Ishikawa (cell line): ENCODE measurements at regions not wholly inside any gene's neighbourhood (a gene's known extent, or its start where the extent isn't known, plus 50 kb on each side); places are given as distances from the start of the nearest gene placed in this dataset.

Source experiments
- CEBPB ChIP-seq: IDR thresholded peaks from 2 replicates; pipeline ENCODE4 v1.6.1; 2012
- CREB1 ChIP-seq: IDR thresholded peaks from 2 replicates; pipeline ENCODE4 v1.6.1; 2012; ENCODE audit warnings: low read depth
- EGR1 ChIP-seq: IDR thresholded peaks from 2 replicates; pipeline ENCODE4 v1.6.1; 2012
- EP300 ChIP-seq: IDR thresholded peaks from 2 replicates; pipeline ENCODE4 v1.6.1; 2012; ENCODE audit warnings: borderline replicate concordance
- FOXM1 ChIP-seq: IDR thresholded peaks from 2 replicates; pipeline ENCODE4 v1.6.1; 2012; ENCODE audit warnings: low read depth, borderline replicate concordance
- NFIC ChIP-seq: IDR thresholded peaks from 2 replicates; pipeline ENCODE4 v1.6.1; 2012
- RAD21 ChIP-seq: IDR thresholded peaks from 2 replicates; pipeline ENCODE4 v1.6.1; 2012; ENCODE audit warnings: low read depth
- TAF1 ChIP-seq: IDR thresholded peaks from 2 replicates; pipeline ENCODE4 v1.6.1; 2012; ENCODE audit warnings: low read depth, mild to moderate bottlenecking
- TCF12 ChIP-seq: IDR thresholded peaks from 2 replicates; pipeline ENCODE4 v1.6.1; 2012; ENCODE audit warnings: low read depth
- TEAD4 ChIP-seq: IDR thresholded peaks from 2 replicates; pipeline ENCODE4 v1.6.1; 2012
- YY1 ChIP-seq: IDR thresholded peaks from 2 replicates; pipeline ENCODE4 v1.6.1; 2012; ENCODE audit warnings: low read depth
- ZBTB7A ChIP-seq: IDR thresholded peaks from 2 replicates; pipeline ENCODE4 v1.6.1; 2012; ENCODE audit warnings: low read depth
- TF ChIP-seq, protein P1 (sequence below): IDR thresholded peaks from 2 replicates; pipeline ENCODE4 v1.6.1; 2012; ENCODE audit warnings: low read depth, mild to moderate bottlenecking
- TF ChIP-seq, protein P2 (sequence below): IDR thresholded peaks from 2 replicates; pipeline ENCODE4 v1.6.1; 2012
- TF ChIP-seq, protein P3 (sequence below): IDR thresholded peaks from 2 replicates; pipeline ENCODE4 v1.6.1; 2012

DNA sequence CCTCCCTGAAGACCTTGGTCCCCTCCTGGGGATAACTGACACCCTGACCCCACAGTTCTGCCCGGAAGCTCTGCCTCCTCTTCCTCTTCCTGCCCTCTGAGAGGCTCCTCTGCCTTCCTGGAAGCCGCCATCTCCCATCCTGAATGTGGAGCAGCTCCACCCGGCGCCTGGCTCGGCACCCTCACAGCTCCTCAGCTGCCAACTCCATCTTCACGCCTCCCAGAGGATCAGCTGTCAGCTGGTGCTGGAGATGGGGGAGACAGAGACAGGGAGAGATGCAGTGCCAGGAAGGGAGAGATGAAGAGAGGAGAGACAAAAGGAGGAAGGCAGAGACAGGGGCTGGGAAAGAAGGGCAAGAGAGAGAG is 210.4 kb upstream of the CSF3R start:
- no peak for TF ChIP-seq FOXM1
- no peak for TF ChIP-seq TCF12
- no peak for TF ChIP-seq CEBPB
- no peak for TF ChIP-seq RAD21
- TF ChIP-seq YY1 = no peak
- TF ChIP-seq EP300 = no peak
- no peak for TF ChIP-seq TAF1
- no peak for TF ChIP-seq EGR1
- TF ChIP-seq CREB1 = no peak

DNA sequence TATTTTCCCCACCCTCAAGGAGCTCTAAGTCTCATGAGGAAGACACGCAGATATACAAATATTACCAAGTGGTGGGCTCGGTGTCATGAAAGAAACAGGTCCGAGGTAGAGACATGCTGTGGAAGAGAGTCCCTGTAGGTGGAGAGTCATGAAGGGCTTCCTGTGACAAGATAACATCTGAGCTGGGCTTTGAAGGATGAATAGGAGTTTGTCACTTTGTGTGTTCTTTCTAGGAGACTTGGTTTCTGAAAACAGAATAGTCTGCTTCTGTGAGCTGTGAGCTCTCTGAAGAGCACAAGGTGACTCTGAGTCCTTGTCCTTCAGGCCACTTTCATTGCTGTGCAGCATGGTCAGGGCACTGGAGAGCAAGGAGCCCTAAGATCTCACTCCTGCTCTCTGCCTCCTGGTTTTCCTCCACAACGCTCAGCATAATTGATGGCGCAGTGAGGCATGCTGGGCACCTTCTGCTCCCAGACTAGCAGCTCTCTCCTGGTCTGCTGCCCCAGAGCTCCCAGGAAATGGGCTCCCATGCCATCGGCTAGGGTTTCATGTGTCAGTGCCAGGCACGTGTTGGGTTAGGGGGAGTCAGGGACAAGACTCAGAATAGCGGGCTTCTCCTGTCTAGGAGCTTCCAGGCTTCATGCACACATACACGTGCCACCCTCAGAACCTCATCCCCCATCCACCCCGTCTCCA is 209.9 kb upstream of the CSF3R start:
- TF ChIP-seq TEAD4 = no peak
- TF ChIP-seq TAF1 = no peak
- TF ChIP-seq NFIC = no peak
- no peak for TF ChIP-seq CREB1
- TF ChIP-seq ZBTB7A = no peak
- TF ChIP-seq, protein P1, sequence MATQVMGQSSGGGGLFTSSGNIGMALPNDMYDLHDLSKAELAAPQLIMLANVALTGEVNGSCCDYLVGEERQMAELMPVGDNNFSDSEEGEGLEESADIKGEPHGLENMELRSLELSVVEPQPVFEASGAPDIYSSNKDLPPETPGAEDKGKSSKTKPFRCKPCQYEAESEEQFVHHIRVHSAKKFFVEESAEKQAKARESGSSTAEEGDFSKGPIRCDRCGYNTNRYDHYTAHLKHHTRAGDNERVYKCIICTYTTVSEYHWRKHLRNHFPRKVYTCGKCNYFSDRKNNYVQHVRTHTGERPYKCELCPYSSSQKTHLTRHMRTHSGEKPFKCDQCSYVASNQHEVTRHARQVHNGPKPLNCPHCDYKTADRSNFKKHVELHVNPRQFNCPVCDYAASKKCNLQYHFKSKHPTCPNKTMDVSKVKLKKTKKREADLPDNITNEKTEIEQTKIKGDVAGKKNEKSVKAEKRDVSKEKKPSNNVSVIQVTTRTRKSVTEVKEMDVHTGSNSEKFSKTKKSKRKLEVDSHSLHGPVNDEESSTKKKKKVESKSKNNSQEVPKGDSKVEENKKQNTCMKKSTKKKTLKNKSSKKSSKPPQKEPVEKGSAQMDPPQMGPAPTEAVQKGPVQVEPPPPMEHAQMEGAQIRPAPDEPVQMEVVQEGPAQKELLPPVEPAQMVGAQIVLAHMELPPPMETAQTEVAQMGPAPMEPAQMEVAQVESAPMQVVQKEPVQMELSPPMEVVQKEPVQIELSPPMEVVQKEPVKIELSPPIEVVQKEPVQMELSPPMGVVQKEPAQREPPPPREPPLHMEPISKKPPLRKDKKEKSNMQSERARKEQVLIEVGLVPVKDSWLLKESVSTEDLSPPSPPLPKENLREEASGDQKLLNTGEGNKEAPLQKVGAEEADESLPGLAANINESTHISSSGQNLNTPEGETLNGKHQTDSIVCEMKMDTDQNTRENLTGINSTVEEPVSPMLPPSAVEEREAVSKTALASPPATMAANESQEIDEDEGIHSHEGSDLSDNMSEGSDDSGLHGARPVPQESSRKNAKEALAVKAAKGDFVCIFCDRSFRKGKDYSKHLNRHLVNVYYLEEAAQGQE = no peak
- no peak for TF ChIP-seq CEBPB
- no peak for TF ChIP-seq RAD21
- TF ChIP-seq EP300 = no peak
- TF ChIP-seq, protein P2, sequence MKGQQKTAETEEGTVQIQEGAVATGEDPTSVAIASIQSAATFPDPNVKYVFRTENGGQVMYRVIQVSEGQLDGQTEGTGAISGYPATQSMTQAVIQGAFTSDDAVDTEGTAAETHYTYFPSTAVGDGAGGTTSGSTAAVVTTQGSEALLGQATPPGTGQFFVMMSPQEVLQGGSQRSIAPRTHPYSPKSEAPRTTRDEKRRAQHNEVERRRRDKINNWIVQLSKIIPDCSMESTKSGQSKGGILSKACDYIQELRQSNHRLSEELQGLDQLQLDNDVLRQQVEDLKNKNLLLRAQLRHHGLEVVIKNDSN = no peak
- TF ChIP-seq YY1 = no peak
- no peak for TF ChIP-seq TCF12
- no peak for TF ChIP-seq EGR1
- no peak for TF ChIP-seq FOXM1
- TF ChIP-seq, protein P3, sequence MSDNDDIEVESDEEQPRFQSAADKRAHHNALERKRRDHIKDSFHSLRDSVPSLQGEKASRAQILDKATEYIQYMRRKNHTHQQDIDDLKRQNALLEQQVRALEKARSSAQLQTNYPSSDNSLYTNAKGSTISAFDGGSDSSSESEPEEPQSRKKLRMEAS = no peak

DNA sequence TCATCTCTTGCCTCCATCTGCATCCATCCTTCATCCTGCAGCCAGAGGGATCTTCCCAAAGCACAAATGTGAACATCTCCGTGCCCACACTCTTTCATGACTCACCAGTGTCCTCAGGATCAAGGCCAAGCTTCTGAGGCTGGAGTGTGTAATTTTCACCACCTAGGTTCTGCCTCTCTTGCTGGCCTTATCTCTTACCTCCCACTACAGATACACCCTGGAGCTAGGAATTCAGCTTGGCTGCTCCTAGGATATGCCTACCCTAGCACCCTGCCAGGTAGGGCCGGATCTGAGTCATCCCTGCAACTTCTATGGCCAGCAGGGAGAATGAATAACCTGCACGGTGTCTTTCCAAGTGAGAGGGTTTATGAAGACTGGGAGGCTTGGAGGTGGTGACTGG is 208.7 kb upstream of the CSF3R start:
- TF ChIP-seq, protein P1 = no peak
- TF ChIP-seq FOXM1 (no peak), YY1 (no peak), CEBPB (no peak), TEAD4 (no peak), RAD21 (no peak), NFIC (no peak), EGR1 (no peak), ZBTB7A (no peak), CREB1 (no peak), EP300 (no peak), TCF12 (no peak), TAF1 (no peak)
- TF ChIP-seq, protein P2 = no peak
- TF ChIP-seq, protein P3 = no peak

DNA sequence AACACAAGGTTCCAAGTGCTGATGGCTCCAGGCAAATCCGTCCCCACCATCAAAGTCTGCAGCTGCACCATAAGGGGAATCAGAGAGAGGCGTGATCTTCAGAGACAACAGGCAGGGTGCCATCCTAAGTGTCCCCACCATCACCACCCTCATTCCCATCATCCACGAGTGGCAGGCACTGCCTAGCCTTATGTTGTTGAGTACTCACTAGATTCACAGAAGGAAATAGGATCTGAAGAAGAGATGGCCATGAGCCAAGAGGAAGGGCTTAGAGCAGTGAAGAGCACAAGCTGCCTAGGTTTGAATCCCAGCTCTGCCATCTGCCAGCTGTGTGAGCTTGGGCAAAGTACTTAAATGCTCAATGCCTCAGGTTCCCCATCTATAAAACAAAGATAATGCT is 207.3 kb upstream of the CSF3R start:
- TF ChIP-seq FOXM1 (no peak), TEAD4 (no peak), TAF1 (no peak), NFIC (no peak), CREB1 (no peak), CEBPB (no peak), RAD21 (no peak), EGR1 (no peak), YY1 (no peak)
- TF ChIP-seq, protein P1 = no peak
- TF ChIP-seq, protein P2 = no peak
- TF ChIP-seq, protein P3 = no peak
